ENCODE measurements at regions not wholly inside any gene's neighbourhood (a gene's known extent, or its start where the extent isn't known, plus 50 kb on each side); places are given as distances from the start of the nearest gene placed in this dataset.
A peak's percentile ranks its signal among the peaks of the same experiment; 100 is the strongest.

DNA sequence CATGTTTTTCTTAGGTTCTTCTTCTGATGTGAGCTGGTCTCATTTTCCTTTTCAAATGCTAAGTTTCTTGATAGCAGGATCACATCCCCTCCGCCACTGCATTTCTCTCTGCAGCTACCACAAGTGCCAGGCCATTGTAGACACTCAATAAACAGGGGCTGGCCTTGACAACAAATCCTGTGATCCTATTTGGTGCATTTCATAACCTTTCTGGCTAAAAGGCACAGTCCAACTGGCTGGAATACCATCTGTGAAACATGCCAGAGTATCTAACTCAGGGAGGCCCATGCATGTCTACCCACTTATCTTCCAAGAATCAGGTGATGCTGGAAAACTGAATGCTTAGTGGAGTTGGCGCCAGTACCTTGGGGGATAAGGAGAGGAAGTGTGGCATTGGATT, 85.2 kb upstream of the NR2F2 start:
- H3K9me3 ChIP-seq (ENCODE audit: control insufficient read depth, insufficient read depth, low read depth, low read length) = no peaks in the 10 kb centered on the region
- TF ChIP-seq EZH2 (IDR thresholded peaks at IDR 0.05; ENCODE audit: low read length, missing control alignments) (no peak), CTCF (conservative IDR thresholded peaks at IDR 0.05 in 1 of 2, IDR thresholded peaks at IDR 0.05 in 1 of 2; ENCODE audit: low read depth in 1 of 2, low read length in 2 of 2) (no peak)
- DNase-seq (ENCODE audit: low read depth in 2 of 2) = no peak
- H3K79me2 ChIP-seq (ENCODE audit: control insufficient read depth, insufficient read depth, low read length) = no peaks in the 10 kb centered on the region
- H4K20me1 ChIP-seq (ENCODE audit: control insufficient read depth, extremely low read depth, insufficient read depth, low read length) = no peaks in the 10 kb centered on the region
- no peaks in the 10 kb centered on the region for H3K36me3 ChIP-seq (ENCODE audit: control insufficient read depth, insufficient read depth, low read length)
- no peak overlapping the region for H3K4me2 ChIP-seq (ENCODE audit: extremely low read depth, insufficient read depth, low read length)
- no peaks in the 10 kb centered on the region for H3K27me3 ChIP-seq (ENCODE audit: control insufficient read depth, insufficient read depth, low read length)
- no peak overlapping the region for H3K4me3 ChIP-seq (replicated peaks in 1 of 4; ENCODE audit: control extremely low read depth in 1 of 4, insufficient read depth in 1 of 4, low read depth in 3 of 4, low read length in 4 of 4)
- H3K9ac ChIP-seq (ENCODE audit: insufficient read depth, low read length) = no peak overlapping the region
- H3K27ac ChIP-seq (ENCODE audit: insufficient read depth, low read length) = no peak overlapping the region
- no peak overlapping the region for H2AFZ ChIP-seq (ENCODE audit: low read length)
- no peaks in the 10 kb centered on the region for H3K4me1 ChIP-seq (ENCODE audit: control insufficient read depth, extremely low read depth, insufficient read depth, low read length)

DNA sequence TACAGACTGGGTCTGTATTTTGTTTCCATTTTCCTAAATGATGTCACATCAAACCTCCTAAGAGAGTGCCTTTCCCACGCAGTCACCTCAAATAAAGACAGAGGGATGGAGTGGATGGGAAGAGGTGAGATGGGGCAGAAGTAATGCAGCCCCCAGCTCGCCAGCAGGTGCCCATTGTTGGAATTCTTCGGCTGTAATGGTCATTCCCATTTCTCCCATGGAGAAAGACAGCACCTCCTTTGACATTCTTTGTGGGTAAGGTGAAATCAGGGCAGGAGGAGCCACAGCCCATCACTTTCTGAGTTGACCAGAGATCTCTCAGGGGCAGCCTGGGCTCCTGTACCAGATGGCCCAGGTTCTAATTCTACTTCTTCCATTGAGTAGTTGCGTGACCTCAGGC, 84.4 kb upstream of the NR2F2 start:
- Histone ChIP-seq H3K36me3 (ENCODE audit: control insufficient read depth, insufficient read depth, low read length) (no peaks in the 10 kb centered on the region), H3K79me2 (ENCODE audit: control insufficient read depth, insufficient read depth, low read length) (no peaks in the 10 kb centered on the region), H3K9me3 (ENCODE audit: control insufficient read depth, insufficient read depth, low read depth, low read length) (no peaks in the 10 kb centered on the region), H3K4me2 (ENCODE audit: extremely low read depth, insufficient read depth, low read length) (no peak overlapping the region), H3K9ac (ENCODE audit: insufficient read depth, low read length) (no peak overlapping the region), H3K4me3 (replicated peaks in 1 of 4; ENCODE audit: control extremely low read depth in 1 of 4, insufficient read depth in 1 of 4, low read depth in 3 of 4, low read length in 4 of 4) (no peak overlapping the region), H4K20me1 (ENCODE audit: control insufficient read depth, extremely low read depth, insufficient read depth, low read length) (no peaks in the 10 kb centered on the region), H3K4me1 (ENCODE audit: control insufficient read depth, extremely low read depth, insufficient read depth, low read length) (no peaks in the 10 kb centered on the region), H3K27me3 (ENCODE audit: control insufficient read depth, insufficient read depth, low read length) (no peaks in the 10 kb centered on the region), H3K27ac (ENCODE audit: insufficient read depth, low read length) (no peak overlapping the region), H2AFZ (ENCODE audit: low read length) (no peak overlapping the region)
- TF ChIP-seq EZH2 (IDR thresholded peaks at IDR 0.05; ENCODE audit: low read length, missing control alignments) = no peak
- no peak for TF ChIP-seq CTCF (conservative IDR thresholded peaks at IDR 0.05 in 1 of 2, IDR thresholded peaks at IDR 0.05 in 1 of 2; ENCODE audit: low read depth in 1 of 2, low read length in 2 of 2)
- DNase-seq (ENCODE audit: low read depth in 2 of 2) = no peak

GRCh38 chr15:96247621-96248305, 82.7 kb upstream of the NR2F2 start:
- DNase-seq (ENCODE audit: low read depth in 2 of 2) = peak in 1 of 2 donors; percentile 73
- Histone ChIP-seq H3K36me3 (ENCODE audit: control insufficient read depth, insufficient read depth, low read length) (no peaks in the 10 kb centered on the region), H3K4me3 (replicated peaks in 1 of 4; ENCODE audit: control extremely low read depth in 1 of 4, insufficient read depth in 1 of 4, low read depth in 3 of 4, low read length in 4 of 4) (no peak overlapping the region), H3K9me3 (ENCODE audit: control insufficient read depth, insufficient read depth, low read depth, low read length) (no peaks in the 10 kb centered on the region), H2AFZ (ENCODE audit: low read length) (no peak overlapping the region), H3K9ac (ENCODE audit: insufficient read depth, low read length) (no peak overlapping the region), H3K27me3 (ENCODE audit: control insufficient read depth, insufficient read depth, low read length) (no peaks in the 10 kb centered on the region), H3K79me2 (ENCODE audit: control insufficient read depth, insufficient read depth, low read length) (no peaks in the 10 kb centered on the region), H3K4me1 (ENCODE audit: control insufficient read depth, extremely low read depth, insufficient read depth, low read length) (no peaks in the 10 kb centered on the region), H4K20me1 (ENCODE audit: control insufficient read depth, extremely low read depth, insufficient read depth, low read length) (no peaks in the 10 kb centered on the region), H3K4me2 (ENCODE audit: extremely low read depth, insufficient read depth, low read length) (no peak overlapping the region), H3K27ac (ENCODE audit: insufficient read depth, low read length) (no peak overlapping the region)
- TF ChIP-seq CTCF (conservative IDR thresholded peaks at IDR 0.05 in 1 of 2, IDR thresholded peaks at IDR 0.05 in 1 of 2; ENCODE audit: low read depth in 1 of 2, low read length in 2 of 2) (no peak), EZH2 (IDR thresholded peaks at IDR 0.05; ENCODE audit: low read length, missing control alignments) (no peak)

Measured in fibroblast of lung (primary cell).